ENCODE measurements at regions not wholly inside any gene's neighbourhood (a gene's known extent, or its start where the extent isn't known, plus 50 kb on each side); places are given as distances from the start of the nearest gene placed in this dataset.

DNA sequence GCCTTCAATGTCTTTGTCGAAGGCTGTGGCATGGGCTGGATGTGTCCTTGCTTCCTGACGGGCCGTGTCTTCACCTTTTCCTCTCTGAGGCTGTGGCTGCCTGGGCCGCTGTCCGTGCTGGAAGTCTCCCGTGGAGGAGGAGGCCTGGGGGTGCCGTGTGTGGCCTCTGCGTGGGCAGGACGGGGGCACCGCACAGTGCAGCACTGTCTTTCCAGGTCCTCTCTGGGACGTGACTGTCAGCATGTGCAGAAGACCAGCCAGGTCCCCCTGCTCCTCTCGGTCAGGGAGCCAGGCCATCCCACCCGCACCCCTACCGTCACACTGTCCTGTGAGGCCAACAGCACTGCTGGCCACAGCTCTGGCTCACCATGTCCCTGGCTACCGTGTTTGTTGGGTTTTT is 64.4 kb upstream of the ZNF236 start (continued):
- TF ChIP-seq, protein P1, sequence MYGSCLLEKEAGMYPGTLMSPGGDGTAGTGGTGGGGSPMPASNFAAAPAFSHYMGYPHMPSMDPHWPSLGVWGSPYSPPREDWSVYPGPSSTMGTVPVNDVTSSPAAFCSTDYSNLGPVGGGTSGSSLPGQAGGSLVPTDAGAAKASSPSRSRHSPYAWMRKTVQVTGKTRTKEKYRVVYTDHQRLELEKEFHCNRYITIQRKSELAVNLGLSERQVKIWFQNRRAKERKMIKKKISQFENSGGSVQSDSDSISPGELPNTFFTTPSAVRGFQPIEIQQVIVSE (CRISPR knock-in tag; IDR thresholded peaks at IDR 0.05; ENCODE audit: borderline replicate concordance) = no peak
- TF ChIP-seq GTF2I (CRISPR knock-in tag; conservative IDR thresholded peaks at IDR 0.05) = no peak

DNA sequence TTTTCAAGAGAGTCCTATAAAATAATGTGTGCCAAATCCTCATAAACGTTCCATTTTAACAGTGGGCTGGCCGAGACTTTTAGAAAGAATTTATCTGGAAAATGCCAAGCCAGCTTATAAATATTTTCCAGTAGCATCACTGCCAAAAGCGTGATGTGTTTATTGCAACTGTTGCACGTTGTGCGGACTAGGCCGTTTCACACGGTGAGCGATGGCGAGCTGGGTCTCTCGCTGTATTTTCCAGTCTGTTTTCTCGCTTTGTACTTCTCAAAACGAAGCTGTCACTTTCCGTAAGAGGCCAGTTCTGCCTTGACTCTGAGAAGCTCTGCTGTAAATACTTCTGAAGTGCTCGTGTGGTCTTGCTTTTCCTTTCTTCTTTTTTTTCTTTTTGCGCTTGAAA is 65.0 kb upstream of the ZNF236 start:
- Mint-ChIP-seq H3K4me1 (no peaks in the 10 kb centered on the region), H3K27ac (no peak overlapping the region), H3K36me3 (no peaks in the 10 kb centered on the region), H3K4me3 (no peak overlapping the region), H3K27me3 (ENCODE audit: low read depth) (no peaks in the 10 kb centered on the region), H3K9me3 (peaks cover 20% of the 10 kb centered on the region)
- DNase-seq (ENCODE audit: low spot score) (no peak), ATAC-seq (no peak)
- POLR2A ChIA-PET = no interaction called here
- CTCF ChIA-PET = interaction anchor here (1.2 kb wide), 1 partner anchor 45 kb away, joined by 3 read pairs; no protein-coding TSS in a partner anchor
- TF ChIP-seq TEAD4 (CRISPR knock-in tag; IDR thresholded peaks at IDR 0.05) = no peak
- no peak for TF ChIP-seq GTF2I (CRISPR knock-in tag; conservative IDR thresholded peaks at IDR 0.05)
- no peak for TF ChIP-seq EMX1 (CRISPR knock-in tag; IDR thresholded peaks at IDR 0.05)
- TF ChIP-seq CBFB (CRISPR knock-in tag; IDR thresholded peaks at IDR 0.05; ENCODE audit: low read depth) = no peak
- no peak for TF ChIP-seq ZNF219 (CRISPR knock-in tag; IDR thresholded peaks at IDR 0.05; ENCODE audit: borderline replicate concordance)
- TF ChIP-seq, protein P2, sequence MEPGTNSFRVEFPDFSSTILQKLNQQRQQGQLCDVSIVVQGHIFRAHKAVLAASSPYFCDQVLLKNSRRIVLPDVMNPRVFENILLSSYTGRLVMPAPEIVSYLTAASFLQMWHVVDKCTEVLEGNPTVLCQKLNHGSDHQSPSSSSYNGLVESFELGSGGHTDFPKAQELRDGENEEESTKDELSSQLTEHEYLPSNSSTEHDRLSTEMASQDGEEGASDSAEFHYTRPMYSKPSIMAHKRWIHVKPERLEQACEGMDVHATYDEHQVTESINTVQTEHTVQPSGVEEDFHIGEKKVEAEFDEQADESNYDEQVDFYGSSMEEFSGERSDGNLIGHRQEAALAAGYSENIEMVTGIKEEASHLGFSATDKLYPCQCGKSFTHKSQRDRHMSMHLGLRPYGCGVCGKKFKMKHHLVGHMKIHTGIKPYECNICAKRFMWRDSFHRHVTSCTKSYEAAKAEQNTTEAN (CRISPR knock-in tag; IDR thresholded peaks at IDR 0.05) = no peak
- no peak for TF ChIP-seq FOXJ3 (CRISPR knock-in tag; IDR thresholded peaks at IDR 0.05; ENCODE audit: borderline replicate concordance)
- no peak for TF ChIP-seq ETV6 (CRISPR knock-in tag; IDR thresholded peaks at IDR 0.05)
- TF ChIP-seq, protein P3, sequence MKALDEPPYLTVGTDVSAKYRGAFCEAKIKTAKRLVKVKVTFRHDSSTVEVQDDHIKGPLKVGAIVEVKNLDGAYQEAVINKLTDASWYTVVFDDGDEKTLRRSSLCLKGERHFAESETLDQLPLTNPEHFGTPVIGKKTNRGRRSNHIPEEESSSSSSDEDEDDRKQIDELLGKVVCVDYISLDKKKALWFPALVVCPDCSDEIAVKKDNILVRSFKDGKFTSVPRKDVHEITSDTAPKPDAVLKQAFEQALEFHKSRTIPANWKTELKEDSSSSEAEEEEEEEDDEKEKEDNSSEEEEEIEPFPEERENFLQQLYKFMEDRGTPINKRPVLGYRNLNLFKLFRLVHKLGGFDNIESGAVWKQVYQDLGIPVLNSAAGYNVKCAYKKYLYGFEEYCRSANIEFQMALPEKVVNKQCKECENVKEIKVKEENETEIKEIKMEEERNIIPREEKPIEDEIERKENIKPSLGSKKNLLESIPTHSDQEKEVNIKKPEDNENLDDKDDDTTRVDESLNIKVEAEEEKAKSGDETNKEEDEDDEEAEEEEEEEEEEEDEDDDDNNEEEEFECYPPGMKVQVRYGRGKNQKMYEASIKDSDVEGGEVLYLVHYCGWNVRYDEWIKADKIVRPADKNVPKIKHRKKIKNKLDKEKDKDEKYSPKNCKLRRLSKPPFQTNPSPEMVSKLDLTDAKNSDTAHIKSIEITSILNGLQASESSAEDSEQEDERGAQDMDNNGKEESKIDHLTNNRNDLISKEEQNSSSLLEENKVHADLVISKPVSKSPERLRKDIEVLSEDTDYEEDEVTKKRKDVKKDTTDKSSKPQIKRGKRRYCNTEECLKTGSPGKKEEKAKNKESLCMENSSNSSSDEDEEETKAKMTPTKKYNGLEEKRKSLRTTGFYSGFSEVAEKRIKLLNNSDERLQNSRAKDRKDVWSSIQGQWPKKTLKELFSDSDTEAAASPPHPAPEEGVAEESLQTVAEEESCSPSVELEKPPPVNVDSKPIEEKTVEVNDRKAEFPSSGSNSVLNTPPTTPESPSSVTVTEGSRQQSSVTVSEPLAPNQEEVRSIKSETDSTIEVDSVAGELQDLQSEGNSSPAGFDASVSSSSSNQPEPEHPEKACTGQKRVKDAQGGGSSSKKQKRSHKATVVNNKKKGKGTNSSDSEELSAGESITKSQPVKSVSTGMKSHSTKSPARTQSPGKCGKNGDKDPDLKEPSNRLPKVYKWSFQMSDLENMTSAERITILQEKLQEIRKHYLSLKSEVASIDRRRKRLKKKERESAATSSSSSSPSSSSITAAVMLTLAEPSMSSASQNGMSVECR (CRISPR knock-in tag; IDR thresholded peaks at IDR 0.05; ENCODE audit: borderline replicate concordance) = no peak
- no peak for TF ChIP-seq NR3C1 (CRISPR knock-in tag; conservative IDR thresholded peaks at IDR 0.05; ENCODE audit: low read depth)
- TF ChIP-seq, protein P4, sequence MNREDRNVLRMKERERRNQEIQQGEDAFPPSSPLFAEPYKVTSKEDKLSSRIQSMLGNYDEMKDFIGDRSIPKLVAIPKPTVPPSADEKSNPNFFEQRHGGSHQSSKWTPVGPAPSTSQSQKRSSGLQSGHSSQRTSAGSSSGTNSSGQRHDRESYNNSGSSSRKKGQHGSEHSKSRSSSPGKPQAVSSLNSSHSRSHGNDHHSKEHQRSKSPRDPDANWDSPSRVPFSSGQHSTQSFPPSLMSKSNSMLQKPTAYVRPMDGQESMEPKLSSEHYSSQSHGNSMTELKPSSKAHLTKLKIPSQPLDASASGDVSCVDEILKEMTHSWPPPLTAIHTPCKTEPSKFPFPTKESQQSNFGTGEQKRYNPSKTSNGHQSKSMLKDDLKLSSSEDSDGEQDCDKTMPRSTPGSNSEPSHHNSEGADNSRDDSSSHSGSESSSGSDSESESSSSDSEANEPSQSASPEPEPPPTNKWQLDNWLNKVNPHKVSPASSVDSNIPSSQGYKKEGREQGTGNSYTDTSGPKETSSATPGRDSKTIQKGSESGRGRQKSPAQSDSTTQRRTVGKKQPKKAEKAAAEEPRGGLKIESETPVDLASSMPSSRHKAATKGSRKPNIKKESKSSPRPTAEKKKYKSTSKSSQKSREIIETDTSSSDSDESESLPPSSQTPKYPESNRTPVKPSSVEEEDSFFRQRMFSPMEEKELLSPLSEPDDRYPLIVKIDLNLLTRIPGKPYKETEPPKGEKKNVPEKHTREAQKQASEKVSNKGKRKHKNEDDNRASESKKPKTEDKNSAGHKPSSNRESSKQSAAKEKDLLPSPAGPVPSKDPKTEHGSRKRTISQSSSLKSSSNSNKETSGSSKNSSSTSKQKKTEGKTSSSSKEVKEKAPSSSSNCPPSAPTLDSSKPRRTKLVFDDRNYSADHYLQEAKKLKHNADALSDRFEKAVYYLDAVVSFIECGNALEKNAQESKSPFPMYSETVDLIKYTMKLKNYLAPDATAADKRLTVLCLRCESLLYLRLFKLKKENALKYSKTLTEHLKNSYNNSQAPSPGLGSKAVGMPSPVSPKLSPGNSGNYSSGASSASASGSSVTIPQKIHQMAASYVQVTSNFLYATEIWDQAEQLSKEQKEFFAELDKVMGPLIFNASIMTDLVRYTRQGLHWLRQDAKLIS (CRISPR knock-in tag; IDR thresholded peaks at IDR 0.05; ENCODE audit: borderline replicate concordance) = no peak
- TF ChIP-seq, protein P5, sequence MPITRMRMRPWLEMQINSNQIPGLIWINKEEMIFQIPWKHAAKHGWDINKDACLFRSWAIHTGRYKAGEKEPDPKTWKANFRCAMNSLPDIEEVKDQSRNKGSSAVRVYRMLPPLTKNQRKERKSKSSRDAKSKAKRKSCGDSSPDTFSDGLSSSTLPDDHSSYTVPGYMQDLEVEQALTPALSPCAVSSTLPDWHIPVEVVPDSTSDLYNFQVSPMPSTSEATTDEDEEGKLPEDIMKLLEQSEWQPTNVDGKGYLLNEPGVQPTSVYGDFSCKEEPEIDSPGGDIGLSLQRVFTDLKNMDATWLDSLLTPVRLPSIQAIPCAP (CRISPR knock-in tag; IDR thresholded peaks at IDR 0.05) = no peak
- TF ChIP-seq SOX15 (CRISPR knock-in tag; IDR thresholded peaks at IDR 0.05) = no peak
- TF ChIP-seq, protein P6, sequence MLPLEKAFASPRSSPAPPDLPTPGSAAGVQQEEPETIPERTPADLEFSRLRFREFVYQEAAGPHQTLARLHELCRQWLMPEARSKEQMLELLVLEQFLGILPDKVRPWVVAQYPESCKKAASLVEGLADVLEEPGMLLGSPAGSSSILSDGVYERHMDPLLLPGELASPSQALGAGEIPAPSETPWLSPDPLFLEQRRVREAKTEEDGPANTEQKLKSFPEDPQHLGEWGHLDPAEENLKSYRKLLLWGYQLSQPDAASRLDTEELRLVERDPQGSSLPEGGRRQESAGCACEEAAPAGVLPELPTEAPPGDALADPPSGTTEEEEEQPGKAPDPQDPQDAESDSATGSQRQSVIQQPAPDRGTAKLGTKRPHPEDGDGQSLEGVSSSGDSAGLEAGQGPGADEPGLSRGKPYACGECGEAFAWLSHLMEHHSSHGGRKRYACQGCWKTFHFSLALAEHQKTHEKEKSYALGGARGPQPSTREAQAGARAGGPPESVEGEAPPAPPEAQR (CRISPR knock-in tag; IDR thresholded peaks at IDR 0.05) = no peak
- TF ChIP-seq, protein P7, sequence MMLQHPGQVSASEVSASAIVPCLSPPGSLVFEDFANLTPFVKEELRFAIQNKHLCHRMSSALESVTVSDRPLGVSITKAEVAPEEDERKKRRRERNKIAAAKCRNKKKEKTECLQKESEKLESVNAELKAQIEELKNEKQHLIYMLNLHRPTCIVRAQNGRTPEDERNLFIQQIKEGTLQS (CRISPR knock-in tag; conservative IDR thresholded peaks at IDR 0.05) = no peak
- no peak for TF ChIP-seq ZNF138 (CRISPR knock-in tag; conservative IDR thresholded peaks at IDR 0.05)
- TF ChIP-seq, protein P8, sequence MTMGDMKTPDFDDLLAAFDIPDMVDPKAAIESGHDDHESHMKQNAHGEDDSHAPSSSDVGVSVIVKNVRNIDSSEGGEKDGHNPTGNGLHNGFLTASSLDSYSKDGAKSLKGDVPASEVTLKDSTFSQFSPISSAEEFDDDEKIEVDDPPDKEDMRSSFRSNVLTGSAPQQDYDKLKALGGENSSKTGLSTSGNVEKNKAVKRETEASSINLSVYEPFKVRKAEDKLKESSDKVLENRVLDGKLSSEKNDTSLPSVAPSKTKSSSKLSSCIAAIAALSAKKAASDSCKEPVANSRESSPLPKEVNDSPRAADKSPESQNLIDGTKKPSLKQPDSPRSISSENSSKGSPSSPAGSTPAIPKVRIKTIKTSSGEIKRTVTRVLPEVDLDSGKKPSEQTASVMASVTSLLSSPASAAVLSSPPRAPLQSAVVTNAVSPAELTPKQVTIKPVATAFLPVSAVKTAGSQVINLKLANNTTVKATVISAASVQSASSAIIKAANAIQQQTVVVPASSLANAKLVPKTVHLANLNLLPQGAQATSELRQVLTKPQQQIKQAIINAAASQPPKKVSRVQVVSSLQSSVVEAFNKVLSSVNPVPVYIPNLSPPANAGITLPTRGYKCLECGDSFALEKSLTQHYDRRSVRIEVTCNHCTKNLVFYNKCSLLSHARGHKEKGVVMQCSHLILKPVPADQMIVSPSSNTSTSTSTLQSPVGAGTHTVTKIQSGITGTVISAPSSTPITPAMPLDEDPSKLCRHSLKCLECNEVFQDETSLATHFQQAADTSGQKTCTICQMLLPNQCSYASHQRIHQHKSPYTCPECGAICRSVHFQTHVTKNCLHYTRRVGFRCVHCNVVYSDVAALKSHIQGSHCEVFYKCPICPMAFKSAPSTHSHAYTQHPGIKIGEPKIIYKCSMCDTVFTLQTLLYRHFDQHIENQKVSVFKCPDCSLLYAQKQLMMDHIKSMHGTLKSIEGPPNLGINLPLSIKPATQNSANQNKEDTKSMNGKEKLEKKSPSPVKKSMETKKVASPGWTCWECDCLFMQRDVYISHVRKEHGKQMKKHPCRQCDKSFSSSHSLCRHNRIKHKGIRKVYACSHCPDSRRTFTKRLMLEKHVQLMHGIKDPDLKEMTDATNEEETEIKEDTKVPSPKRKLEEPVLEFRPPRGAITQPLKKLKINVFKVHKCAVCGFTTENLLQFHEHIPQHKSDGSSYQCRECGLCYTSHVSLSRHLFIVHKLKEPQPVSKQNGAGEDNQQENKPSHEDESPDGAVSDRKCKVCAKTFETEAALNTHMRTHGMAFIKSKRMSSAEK (CRISPR knock-in tag; IDR thresholded peaks at IDR 0.05; ENCODE audit: borderline replicate concordance) = no peak
- TF ChIP-seq MXD4 (CRISPR knock-in tag; IDR thresholded peaks at IDR 0.05; ENCODE audit: borderline replicate concordance) = no peak
